Fibroblast of peridontal ligament (primary cell): ENCODE measurements at regions not wholly inside any gene's neighbourhood (a gene's known extent, or its start where the extent isn't known, plus 50 kb on each side); places are given as distances from the start of the nearest gene placed in this dataset.
A peak's percentile ranks its signal among the peaks of the same experiment; 100 is the strongest.
"Not testable (repeated sequence)": the region's sequence is repeated elsewhere in the genome, so short reads cannot be mapped to it uniquely, and the experiment has no call there.

ENCODE experiments used
- DNase-seq: peaks from one replicate; pipeline ENCODE4 v3.0.0-alpha.2; 2010; ENCODE audit errors: extremely low read depth

DNA sequence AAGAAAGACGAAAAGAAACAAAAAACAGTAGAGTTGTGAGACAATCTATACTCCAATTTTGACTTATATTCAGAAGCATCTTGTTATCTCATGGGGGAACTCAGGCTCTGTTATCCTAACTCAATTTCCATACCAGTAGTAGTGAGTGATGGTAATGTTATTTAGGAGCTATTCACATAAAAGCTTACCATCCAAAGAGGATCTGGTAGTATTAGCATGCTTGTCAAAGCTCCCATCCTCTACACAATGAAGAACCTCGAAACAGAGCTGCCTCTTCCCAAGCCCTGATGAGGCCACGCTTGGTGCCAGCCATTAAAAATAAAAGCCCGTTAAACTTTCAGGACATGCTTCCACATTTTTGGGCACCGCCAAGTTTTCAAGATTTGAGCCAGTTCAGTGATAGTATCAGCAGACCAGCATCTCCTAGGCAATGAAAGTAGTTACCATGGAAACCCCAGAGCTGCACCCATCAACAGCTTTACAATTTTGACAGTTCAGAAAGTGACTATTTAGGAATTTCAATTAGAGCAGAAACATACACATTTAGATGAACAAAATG, 173.3 kb downstream of the CD83 start:
- no peak for DNase-seq

DNA sequence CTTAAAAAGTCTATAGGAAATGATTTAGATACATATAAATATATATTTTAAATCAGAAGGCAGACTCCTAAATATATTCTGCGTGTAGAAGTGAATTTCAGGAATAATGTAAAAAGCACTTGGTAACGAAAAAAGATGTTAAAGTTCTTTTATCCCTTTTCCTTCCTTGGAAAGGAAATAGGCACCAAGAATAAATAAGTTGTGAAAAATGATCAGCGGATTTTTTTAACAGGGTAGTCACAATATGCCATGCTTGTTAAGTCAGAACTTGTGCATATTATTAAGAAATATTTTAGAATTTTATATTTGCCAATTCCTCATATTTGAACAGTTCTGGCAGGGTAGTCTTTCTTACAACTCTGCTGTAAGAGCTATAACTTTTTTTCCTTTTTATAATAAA, 173.8 kb downstream of the CD83 start:
- DNase-seq, result no peak

DNA sequence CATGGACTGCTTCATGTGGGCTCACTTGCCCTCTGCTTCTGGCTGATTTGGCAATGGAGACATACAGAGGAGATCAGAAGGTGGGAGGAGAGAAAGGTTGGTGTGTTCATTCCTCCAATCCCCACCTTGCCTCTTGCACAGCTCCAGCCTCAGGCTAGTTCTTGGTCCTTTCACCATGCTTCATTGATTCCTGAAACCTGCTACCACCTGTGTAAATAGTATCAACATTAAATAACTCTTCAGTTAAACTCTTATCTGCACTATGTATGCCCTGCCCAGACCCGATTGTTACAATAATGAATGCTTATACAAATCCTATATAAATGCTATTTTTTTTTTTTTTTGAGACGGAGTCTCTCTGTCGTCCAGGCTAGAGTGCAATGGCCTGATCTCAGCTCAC, 174.5 kb downstream of the CD83 start:
- DNase-seq, result no peak

DNA sequence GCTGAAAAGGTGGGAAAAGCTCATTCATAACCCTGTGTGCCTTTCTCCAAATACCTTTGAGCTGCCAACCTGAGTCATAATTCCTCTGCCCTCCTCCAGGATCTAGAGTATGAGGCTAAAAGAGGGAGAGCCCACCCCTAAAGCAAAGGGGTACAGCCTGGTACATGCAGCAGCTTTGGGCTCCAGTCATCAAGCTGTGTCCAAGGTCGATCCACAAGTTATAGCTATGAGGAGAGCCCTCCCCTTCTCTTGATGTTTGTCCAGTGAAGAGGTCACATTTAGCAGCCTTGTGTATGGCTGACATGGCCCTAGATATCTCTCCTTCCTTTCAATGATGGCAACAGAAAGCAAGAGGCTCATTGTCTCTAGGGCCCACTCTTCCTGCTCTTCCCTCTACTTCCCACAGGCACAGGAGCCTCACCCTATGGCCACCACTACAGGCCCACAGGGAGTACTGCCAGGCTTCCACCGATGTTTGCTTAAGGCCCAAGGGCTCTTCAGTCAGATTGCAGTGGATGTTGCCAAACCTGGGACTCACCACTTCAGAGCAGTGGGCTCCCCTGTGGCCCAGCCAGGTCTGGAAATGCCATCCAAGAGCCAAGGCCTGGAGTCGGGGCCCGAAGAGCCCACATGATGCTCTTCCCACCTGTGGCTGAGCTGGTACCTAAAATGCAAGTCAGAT, 176.8 kb downstream of the CD83 start:
- no peak for DNase-seq

DNA sequence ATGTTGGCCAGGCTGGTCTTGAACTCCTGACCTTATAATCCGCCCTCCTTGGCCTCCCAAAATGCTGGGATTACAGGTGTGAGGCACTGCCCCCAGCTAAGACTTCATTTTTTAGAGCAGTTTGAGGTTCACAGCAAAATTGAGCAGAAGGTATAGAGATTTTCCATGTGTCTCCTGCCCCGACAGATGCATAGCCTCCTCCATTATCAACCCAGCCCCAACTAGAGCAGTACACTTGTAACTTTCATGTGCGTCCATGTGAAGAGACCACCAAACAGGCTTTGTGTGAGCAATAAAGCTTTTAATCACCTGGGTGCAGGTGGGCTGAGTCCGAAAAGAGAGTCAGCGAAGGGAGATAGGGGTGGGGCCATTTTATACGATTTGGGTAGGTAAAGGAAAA, 179.1 kb downstream of the CD83 start:
- DNase-seq, result not testable (repeated sequence)

DNA sequence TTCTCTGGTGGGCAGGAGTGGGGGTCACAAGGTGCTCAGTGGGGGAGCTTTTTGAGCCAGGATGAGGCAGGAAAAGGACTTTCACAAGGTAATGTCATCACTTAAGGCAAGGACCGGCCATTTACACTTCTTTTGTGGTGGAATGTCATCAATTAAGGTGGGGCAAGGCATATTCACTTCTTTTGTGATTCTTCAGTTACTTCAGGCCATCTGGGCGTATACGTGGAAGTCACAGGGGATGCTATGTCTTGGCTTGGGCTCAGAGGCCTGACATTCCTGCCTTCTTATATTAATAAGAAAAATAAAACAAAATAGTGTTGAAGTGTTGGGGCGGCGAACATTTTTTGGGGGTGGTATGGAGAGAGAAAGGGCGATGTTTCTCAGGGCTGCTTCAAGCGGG, 179.5 kb downstream of the CD83 start:
- DNase-seq, result not testable (repeated sequence)

DNA sequence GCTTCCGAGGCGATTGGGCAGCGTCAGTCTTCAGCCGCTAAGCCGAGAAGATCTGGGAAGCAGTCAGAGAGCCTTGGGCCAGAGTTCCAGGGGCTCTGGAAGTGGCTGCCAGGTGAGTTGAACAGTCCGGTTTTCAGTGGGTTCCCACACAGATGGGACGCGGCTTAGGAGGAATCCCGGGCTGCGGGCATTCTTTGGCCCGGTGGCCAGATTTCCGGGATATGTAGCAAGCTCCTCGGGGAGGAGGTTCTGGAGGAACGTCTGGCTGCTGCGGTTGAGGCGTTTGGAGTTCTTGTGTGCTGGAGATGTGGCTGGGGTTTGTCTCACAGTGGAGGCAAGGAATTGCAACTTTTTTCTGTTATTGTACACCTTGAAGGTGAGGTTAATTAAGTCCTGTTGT, 182.6 kb downstream of the CD83 start:
- DNase-seq, result not testable (repeated sequence)

DNA sequence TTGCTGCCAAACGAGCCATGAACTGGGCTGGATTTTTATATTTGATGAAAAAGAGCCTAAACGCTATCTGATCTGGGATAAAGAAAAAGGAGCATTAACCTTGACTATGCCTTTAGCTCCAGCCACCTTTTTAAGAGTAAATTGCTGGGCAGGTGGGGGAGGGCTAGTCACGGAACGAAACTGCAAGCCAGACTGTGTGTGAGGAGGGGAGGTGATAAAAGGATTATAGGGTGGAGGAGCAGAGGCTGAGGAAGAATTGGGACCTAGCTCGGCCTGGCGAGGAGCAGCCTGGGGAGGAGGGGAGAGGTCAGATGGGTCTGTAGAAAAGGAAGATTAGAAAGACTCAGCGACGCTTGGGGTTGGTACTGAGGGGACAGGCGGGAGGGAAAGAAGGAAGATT, 183.1 kb downstream of the CD83 start:
- not testable (repeated sequence) for DNase-seq

DNA sequence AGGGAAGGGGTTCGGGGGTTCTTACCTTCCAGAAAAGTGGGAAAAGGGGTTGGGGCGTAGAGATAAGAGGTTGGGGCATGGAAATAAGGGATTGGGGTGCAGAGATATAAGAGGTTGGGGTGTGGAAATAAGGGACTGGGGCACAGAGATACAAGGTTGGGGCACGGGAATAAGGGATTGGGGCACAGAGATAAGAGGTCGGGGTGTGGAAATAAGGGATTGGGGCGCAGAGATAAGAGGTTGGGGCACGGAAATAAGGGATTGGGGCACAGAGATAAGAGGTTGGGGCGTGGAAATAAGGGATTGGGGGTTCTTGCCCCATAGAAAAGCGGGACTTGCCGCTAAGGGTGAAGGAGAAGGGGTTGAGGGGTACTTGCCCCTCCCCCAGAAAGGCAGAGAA, 183.9 kb downstream of the CD83 start:
- DNase-seq, result not testable (repeated sequence)

DNA sequence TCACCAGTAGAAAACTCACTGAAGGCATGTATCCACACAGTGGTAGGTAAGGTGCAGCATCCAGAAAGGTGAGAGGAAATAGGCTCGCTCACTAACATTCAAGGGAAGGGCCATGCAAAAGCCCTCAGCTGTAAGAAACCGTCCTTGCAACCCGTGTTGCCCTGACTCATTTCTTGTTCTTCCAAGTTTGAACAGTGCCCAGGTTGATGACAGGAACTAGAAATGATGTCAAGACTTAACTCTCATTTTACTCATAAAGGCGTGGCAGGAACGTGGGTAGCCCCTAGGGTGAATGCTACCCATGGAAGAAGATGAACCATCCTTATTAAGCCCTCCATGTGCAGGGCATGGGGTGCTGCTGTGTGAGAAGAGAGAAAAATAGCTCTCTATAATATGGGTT, 187.6 kb downstream of the CD83 start:
- no peak for DNase-seq

DNA sequence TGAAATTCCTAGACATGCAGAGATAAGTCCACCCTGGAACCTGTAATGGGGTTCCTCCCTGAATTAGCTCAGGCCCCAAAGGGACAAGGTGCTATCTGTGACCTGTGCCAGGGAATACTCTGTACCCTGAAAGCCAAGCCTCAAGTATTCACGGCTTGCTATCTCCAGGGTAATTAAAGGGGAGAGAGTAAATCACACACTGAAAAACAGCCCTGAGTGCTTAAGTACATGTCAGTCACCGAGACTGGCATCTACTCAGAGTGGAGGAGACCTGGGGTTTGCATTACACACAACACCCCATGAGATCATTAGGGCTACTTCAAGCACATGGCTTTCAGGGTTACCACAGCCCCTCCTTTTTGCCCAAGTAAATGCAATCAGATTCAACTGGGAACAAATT, 188.1 kb downstream of the CD83 start:
- no peak for DNase-seq

DNA sequence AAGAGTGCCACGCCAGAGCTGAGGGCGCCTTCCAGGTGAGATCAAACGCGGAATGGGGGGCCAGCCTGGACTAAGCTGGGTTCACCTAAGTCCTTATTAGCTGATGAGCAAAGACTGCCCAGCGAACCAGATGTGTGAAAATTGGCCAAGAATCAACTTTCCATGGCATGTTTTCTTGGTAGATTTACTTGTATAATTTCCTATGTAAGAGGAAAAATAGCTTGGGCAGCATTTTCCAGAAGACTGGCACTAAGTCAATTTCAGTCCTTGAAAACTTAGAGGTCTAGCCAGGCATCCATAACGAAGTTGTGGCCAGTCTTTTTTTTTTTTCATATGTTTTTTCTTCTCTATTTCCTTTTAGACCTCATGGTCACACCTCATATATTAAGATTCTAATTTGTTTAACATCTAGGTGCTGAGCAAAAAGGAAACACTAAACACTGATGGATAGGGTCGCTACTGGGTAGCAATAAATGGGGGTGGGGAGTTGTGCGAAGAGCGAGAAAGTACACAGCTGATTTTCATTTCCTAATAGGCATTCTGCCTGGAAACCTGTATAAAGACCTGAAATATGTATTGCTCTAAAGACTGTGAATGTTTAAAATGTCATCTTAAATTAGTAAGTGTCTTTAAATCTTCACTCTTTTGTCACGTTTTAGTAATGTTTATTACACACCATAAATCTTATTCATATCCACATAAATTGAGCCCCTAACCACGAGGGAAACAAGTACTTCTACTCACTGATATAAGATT, 188.8 kb downstream of the CD83 start:
- DNase-seq, result no peak

DNA sequence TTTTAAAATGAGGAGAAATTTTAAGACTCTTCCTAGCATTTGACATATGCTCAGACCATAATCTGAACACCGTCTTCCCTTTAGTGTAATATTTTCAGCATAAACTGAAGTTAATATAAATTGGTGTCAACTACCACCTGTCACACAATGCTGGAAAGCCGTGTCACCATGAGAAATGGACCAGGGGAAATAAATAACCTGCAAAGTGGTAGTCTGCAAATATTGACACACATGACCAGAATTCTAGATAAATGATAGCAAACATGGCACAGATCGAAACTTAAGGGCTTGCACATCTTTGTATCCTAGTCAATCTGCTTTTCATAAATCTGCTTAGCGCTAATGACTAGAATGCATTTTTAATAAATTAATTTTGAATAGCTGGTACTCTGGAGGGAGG, 191.9 kb downstream of the CD83 start:
- no peak for DNase-seq

DNA sequence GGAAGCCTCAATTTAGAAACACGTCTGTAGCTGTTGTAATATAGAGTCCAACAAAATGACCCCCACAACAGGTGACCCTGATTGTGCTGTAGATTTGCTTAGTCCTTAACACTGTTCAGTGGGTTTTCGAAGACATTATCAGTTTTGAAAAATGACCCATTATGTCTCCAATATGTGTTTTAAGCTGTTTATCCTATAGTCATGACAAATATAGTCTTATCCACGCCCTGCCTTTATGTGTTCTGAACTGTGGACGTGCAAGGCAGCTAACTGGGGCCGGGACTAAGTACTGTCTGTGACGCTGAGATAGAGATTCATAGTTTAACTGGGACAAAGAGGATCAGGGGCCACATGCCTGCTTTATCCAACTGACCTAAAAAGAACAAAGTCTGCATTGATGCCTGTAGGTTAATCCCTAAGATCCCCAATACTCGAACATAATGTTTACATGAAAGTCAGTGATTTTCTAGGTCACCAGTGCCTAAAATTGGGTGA, 192.4 kb downstream of the CD83 start:
- no peak for DNase-seq

DNA sequence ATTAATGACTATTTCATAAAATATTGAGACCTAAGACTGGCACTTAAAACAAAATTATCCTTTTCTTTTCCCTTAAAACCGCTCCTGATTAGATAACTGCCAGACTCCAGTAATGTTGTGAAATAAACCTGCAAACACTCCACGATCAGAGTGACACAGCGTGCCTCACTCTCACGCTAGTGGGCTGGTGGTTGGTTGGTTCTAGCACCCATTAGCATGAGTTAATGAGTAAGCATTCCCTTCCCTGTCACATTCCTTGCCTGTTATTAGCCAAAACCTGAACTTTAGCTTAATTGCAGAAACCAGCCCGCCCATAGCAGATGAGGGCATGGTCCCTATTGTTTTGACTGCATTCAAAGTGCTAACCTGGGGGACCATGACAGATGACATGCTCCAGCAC, 193.4 kb downstream of the CD83 start:
- no peak for DNase-seq

DNA sequence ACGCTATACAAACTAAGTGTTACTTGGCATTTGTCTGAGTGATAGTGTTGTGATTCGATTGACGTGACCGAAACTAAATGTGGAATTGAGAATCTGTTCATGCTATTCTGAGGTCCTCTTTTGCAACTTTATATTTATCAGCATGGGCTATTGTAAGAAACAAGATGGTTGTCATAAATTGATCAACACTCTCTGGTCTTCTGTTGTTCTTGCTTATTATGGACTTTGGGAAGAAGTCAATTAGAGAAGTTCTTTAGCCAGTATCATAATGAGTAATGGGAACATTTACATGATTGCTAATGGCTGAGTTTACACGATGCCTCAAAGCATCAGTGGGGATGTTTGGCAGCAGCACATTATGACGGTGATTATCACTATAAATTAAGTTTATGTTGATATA, 195.0 kb downstream of the CD83 start:
- no peak for DNase-seq

DNA sequence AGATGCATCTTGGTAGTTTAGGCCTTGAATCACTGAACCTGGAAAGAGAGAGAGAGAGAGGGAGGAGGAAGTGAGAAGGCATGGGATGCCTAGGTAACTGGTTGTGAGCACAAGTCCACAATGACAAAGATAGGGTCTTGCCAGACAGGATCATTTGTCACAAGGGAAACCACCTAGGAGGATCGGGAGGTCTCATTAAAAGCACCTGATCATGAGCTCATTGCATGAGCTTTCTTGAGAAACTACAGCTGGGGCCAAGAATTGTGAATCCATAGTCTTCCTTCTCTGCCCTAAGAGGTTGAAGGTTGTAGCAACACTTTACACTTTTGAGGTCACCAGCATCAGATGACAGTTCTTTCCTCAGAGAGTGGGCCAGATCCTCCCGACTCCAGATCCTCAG, 195.7 kb downstream of the CD83 start:
- no peak for DNase-seq

DNA sequence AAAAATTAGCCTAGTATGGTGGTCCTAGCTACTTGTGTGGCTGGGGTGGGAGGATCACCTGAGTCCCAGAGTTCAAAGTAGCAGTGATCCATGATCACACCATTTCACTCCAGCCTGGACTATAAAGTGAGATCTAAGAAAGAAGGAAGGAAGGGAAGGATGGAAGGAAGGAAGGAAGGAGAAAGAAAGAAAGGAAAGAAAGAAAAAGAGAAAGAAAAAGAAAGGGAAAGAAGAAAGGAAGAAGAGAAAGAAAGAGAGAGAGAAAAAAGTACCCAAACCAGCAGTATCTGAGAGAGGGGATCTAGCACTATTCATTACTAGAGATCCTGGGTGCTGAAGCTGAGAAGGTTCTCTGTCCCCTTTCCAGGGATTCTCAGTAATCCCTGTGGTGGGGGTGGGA, 197.8 kb downstream of the CD83 start:
- no peak for DNase-seq

DNA sequence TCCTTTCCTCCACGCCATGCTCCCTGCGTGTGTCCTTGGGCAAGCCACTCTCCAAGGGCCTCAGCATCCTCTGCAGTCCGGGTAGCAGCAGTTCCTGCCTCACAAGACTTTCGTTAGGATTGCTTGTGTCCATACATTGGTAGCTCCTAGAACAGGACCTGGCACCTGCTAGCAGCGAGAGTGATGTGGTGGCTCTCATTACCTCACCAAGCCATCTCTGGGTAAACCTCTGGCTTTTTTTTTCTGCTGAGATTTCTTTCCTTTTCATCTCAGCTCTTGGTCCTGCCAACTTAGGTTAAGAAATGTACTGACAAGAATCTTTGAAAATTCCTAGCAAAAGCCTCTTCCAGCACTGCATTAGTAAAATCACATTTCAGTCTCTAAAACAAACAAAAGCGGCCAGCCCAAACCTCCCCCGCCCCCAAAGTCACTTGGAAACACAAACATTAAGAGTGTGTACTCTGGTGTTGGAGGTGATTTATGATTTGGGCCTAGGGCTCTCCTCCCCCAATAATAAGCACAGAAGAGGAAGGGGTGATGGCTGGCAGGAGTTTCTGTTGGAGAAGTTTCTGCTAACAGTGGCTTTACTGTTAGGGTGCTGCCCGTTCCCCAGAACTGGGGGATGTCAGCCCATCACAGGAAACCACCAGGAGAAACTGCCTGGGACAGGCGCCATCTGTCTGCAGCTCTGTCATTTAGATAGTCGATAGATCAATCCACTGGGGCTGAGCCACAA, 199.2 kb downstream of the CD83 start:
- DNase-seq, result peak; percentile 18

DNA sequence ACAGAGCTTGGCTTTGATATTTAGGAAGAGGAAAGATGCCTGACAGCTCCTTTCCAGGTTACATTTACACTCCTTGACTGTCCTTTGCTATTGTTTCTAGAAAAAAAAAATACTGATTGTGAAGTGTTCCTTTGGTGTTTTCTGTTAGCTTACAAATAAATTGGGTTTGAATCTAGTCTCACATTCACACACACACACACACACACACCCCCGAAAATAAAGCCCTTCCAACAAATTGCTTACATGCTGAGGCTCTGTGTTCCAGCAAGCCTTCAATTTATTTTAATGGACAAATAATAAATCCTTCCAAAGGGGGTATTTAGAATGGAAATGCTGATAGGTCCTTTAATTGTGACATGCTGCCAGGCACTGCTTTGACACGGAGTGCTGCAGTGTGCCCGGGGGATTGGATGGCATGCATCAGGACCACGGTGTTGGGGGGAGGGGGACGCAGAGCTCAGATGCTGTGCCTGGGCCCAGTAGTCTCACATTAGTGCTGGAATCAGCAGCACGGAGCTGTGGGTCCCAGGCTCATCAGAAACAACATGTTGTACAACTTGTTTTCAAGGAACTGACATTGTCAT, 199.9 kb downstream of the CD83 start:
- no peak for DNase-seq

DNA sequence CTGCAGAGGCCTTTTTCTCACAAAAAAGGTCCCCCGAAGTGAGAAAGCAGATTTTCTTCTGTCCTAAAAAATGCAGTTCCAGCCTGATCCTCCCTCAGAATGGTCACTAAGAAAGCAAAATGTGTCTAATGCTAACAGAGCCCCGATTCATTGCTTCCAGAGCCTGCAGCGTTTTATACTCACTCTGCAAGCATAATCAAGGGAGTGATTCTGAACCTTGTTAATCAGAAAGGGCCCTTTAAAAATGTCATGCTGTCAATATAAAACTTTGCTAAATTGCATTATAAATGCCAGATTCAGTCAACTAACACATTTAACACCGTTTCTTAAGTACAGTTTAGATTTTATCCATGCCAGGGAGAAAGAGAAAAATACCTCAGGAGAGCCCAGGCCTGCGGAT, 202.8 kb downstream of the CD83 start:
- no peak for DNase-seq
